ENCODE measurements at regions not wholly inside any gene's neighbourhood (a gene's known extent, or its start where the extent isn't known, plus 50 kb on each side); places are given as distances from the start of the nearest gene placed in this dataset.

- Histone ChIP-seq H3K4me1 (ENCODE audit: control insufficient read depth in 3 of 3, insufficient read depth in 2 of 3, low read depth in 1 of 3, low read length in 2 of 3) (no peaks in the 10 kb centered on the region), H3K9me3 (ENCODE audit: control insufficient read depth in 2 of 2, insufficient read depth in 1 of 2, low read depth in 1 of 2, low read length in 1 of 2) (no peaks in the 10 kb centered on the region), H3K36me3 (ENCODE audit: control insufficient read depth in 3 of 3, insufficient read depth in 2 of 3, low read depth in 1 of 3, low read length in 3 of 3) (no peaks in the 10 kb centered on the region), H3K4me3 (ENCODE audit: low read depth in 1 of 3, low read length in 3 of 3) (no peak overlapping the region), H3K27ac (ENCODE audit: low read depth in 1 of 3, low read length in 2 of 3) (no peak overlapping the region), H3K27me3 (ENCODE audit: control insufficient read depth in 3 of 3, insufficient read depth in 3 of 3, low read length in 3 of 3) (no peaks in the 10 kb centered on the region)
- 69 to 81% (median 80%) methylated on average over 4 of the region's 4 CpGs for WGBS, 3 donors
- DNase-seq: no peak
- FAIRE-seq: no peak
These were observed 213.8 kb downstream of the IRX1 start for GRCh38 chr5:3809455-3809854.

DNA sequence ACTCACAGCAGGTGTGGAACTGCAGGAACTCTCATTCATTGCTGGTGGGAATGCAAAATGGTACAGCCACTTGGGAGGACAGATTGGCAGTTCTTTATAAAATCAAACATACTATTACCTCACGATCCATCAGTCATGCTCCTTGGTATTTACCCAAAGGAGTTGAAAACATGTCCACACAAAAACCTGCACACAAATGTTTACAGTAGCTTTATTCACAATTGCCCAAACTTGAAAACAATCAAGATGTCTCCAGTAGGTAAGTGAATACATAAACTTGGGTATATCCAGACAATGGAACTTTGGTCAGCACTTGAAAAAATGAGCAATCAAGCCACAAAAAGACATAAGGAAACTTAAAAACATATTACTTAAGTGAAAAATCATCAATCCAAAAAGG lies 215.5 kb downstream of the IRX1 start:
- no peak overlapping the region for H3K4me3 ChIP-seq (ENCODE audit: low read depth in 1 of 3, low read length in 3 of 3)
- H3K27ac ChIP-seq (ENCODE audit: low read depth in 1 of 3, low read length in 2 of 3): no peak overlapping the region
- 82 to 94% (median 84%) methylated on average over 1 of the region's 1 CpG for WGBS, 3 donors
- H3K4me1 ChIP-seq (ENCODE audit: control insufficient read depth in 3 of 3, insufficient read depth in 2 of 3, low read depth in 1 of 3, low read length in 2 of 3): no peaks in the 10 kb centered on the region
- no peaks in the 10 kb centered on the region for H3K36me3 ChIP-seq (ENCODE audit: control insufficient read depth in 3 of 3, insufficient read depth in 2 of 3, low read depth in 1 of 3, low read length in 3 of 3)
- no peak for DNase-seq
- no peak for FAIRE-seq
- H3K9me3 ChIP-seq (ENCODE audit: control insufficient read depth in 2 of 2, insufficient read depth in 1 of 2, low read depth in 1 of 2, low read length in 1 of 2): no peaks in the 10 kb centered on the region
- no peaks in the 10 kb centered on the region for H3K27me3 ChIP-seq (ENCODE audit: control insufficient read depth in 3 of 3, insufficient read depth in 3 of 3, low read length in 3 of 3)

- H3K27me3 ChIP-seq (ENCODE audit: control insufficient read depth in 3 of 3, insufficient read depth in 3 of 3, low read length in 3 of 3): no peaks in the 10 kb centered on the region
- WGBS, 3 donors: 58 to 73% (median 72%) methylated on average over 6 of the region's 6 CpGs
- DNase-seq (no peak), FAIRE-seq (no peak)
- no peak overlapping the region for H3K27ac ChIP-seq (ENCODE audit: low read depth in 1 of 3, low read length in 2 of 3)
- no peaks in the 10 kb centered on the region for H3K9me3 ChIP-seq (ENCODE audit: control insufficient read depth in 2 of 2, insufficient read depth in 1 of 2, low read depth in 1 of 2, low read length in 1 of 2)
- no peaks in the 10 kb centered on the region for H3K36me3 ChIP-seq (ENCODE audit: control insufficient read depth in 3 of 3, insufficient read depth in 2 of 3, low read depth in 1 of 3, low read length in 3 of 3)
- H3K4me3 ChIP-seq (ENCODE audit: low read depth in 1 of 3, low read length in 3 of 3): no peak overlapping the region
- H3K4me1 ChIP-seq (ENCODE audit: control insufficient read depth in 3 of 3, insufficient read depth in 2 of 3, low read depth in 1 of 3, low read length in 2 of 3): no peaks in the 10 kb centered on the region
These were observed 223.0 kb downstream of the IRX1 start for GRCh38 chr5:3818624-3819023.

DNA sequence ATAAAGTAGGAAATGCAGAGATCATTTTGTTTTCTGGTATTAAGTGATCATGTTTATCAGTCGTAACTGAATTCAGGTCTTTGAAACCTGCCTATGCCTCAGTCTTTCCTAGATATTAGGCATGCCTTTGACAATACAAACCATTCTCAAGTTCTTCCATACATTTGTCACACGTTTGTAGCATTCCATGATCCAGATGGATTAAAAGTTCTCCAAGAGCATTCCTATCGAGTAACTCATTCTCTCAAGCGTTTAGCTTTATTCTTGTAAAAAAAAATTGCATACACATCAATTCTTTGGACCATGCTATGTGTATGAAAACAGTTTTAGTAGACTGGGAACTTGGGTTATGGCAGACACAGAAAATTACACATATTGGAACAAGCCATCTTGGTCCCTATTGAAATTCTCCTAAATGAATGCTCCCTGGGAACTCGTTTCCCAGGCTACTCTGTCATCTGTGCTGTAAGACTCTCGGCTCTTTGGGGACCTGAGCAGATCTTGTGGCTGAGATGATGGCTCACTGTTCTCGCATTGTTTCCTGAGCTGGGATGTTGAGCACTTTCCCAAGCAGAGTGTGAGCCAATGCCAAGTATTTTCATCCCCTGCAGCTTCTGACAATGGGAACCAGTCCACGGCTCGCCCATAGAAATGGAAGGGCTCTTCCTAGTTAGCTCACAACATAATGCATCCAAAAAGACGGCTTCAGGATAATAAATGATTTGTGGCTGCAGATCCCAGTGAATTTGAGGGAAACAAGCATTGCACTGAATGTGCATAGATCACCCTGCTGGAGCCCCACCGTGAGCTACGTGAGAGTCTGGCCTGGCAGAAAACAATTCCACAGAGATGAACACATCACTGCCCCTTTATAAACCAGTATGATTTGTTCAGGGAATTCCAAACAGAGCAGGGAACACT lies 230.2 kb downstream of the IRX1 start:
- FAIRE-seq (no peak), DNase-seq (no peak)
- Histone ChIP-seq H3K4me3 (ENCODE audit: low read depth in 1 of 3, low read length in 3 of 3) (no peak overlapping the region), H3K36me3 (ENCODE audit: control insufficient read depth in 3 of 3, insufficient read depth in 2 of 3, low read depth in 1 of 3, low read length in 3 of 3) (no peaks in the 10 kb centered on the region), H3K4me1 (ENCODE audit: control insufficient read depth in 3 of 3, insufficient read depth in 2 of 3, low read depth in 1 of 3, low read length in 2 of 3) (no peaks in the 10 kb centered on the region), H3K27ac (ENCODE audit: low read depth in 1 of 3, low read length in 2 of 3) (no peak overlapping the region), H3K27me3 (ENCODE audit: control insufficient read depth in 3 of 3, insufficient read depth in 3 of 3, low read length in 3 of 3) (peaks cover 0 to 3% (median 0%) of the 10 kb centered on the region in 3 donors), H3K9me3 (ENCODE audit: control insufficient read depth in 2 of 2, insufficient read depth in 1 of 2, low read depth in 1 of 2, low read length in 1 of 2) (no peaks in the 10 kb centered on the region)
- WGBS, 3 donors: 53 to 68% (median 65%) methylated on average over 12 of the region's 12 CpGs

GRCh38 chr5:3827624-3828023 lies 232.0 kb downstream of the IRX1 start:
- DNase-seq (no peak), FAIRE-seq (no peak)

GRCh38 chr5:3828761-3829160 lies 233.1 kb downstream of the IRX1 start:
- Histone ChIP-seq H3K4me3 (ENCODE audit: low read depth in 1 of 3, low read length in 3 of 3) (no peak overlapping the region), H3K27me3 (ENCODE audit: control insufficient read depth in 3 of 3, insufficient read depth in 3 of 3, low read length in 3 of 3) (peaks cover 0 to 3% (median 0%) of the 10 kb centered on the region in 3 donors), H3K9me3 (ENCODE audit: control insufficient read depth in 2 of 2, insufficient read depth in 1 of 2, low read depth in 1 of 2, low read length in 1 of 2) (no peaks in the 10 kb centered on the region), H3K36me3 (ENCODE audit: control insufficient read depth in 3 of 3, insufficient read depth in 2 of 3, low read depth in 1 of 3, low read length in 3 of 3) (no peaks in the 10 kb centered on the region), H3K27ac (ENCODE audit: low read depth in 1 of 3, low read length in 2 of 3) (no peak overlapping the region), H3K4me1 (ENCODE audit: control insufficient read depth in 3 of 3, insufficient read depth in 2 of 3, low read depth in 1 of 3, low read length in 2 of 3) (no peaks in the 10 kb centered on the region)
- DNase-seq (no peak), FAIRE-seq (no peak)
- 84 to 85% (median 84%) methylated on average over 4 of the region's 4 CpGs for WGBS, 3 donors

More at GRCh38 chr5:3827624-3828023, 232.0 kb downstream of the IRX1 start:
- 5 to 25% (median 9%) methylated on average over 8 of the region's 8 CpGs for WGBS, 3 donors
- H3K27ac ChIP-seq (ENCODE audit: low read depth in 1 of 3, low read length in 2 of 3): no peak overlapping the region
- H3K9me3 ChIP-seq (ENCODE audit: control insufficient read depth in 2 of 2, insufficient read depth in 1 of 2, low read depth in 1 of 2, low read length in 1 of 2): no peaks in the 10 kb centered on the region
- H3K4me3 ChIP-seq (ENCODE audit: low read depth in 1 of 3, low read length in 3 of 3): no peak overlapping the region
- no peaks in the 10 kb centered on the region for H3K4me1 ChIP-seq (ENCODE audit: control insufficient read depth in 3 of 3, insufficient read depth in 2 of 3, low read depth in 1 of 3, low read length in 2 of 3)
- H3K36me3 ChIP-seq (ENCODE audit: control insufficient read depth in 3 of 3, insufficient read depth in 2 of 3, low read depth in 1 of 3, low read length in 3 of 3): no peaks in the 10 kb centered on the region
- H3K27me3 ChIP-seq (ENCODE audit: control insufficient read depth in 3 of 3, insufficient read depth in 3 of 3, low read length in 3 of 3): peaks cover 0 to 3% (median 0%) of the 10 kb centered on the region in 3 donors

GRCh38 chr5:3833566-3833965 lies 237.9 kb downstream of the IRX1 start:
- H3K27ac ChIP-seq (ENCODE audit: low read depth in 1 of 3, low read length in 2 of 3): no peak overlapping the region
- WGBS, 3 donors: 75 to 79% (median 77%) methylated on average over 3 of the region's 3 CpGs
- no peaks in the 10 kb centered on the region for H3K36me3 ChIP-seq (ENCODE audit: control insufficient read depth in 3 of 3, insufficient read depth in 2 of 3, low read depth in 1 of 3, low read length in 3 of 3)
- H3K27me3 ChIP-seq (ENCODE audit: control insufficient read depth in 3 of 3, insufficient read depth in 3 of 3, low read length in 3 of 3): no peaks in the 10 kb centered on the region
- DNase-seq (no peak), FAIRE-seq (no peak)
- H3K4me1 ChIP-seq (ENCODE audit: control insufficient read depth in 3 of 3, insufficient read depth in 2 of 3, low read depth in 1 of 3, low read length in 2 of 3): no peaks in the 10 kb centered on the region
- no peaks in the 10 kb centered on the region for H3K9me3 ChIP-seq (ENCODE audit: control insufficient read depth in 2 of 2, insufficient read depth in 1 of 2, low read depth in 1 of 2, low read length in 1 of 2)
- H3K4me3 ChIP-seq (ENCODE audit: low read depth in 1 of 3, low read length in 3 of 3): no peak overlapping the region

DNA sequence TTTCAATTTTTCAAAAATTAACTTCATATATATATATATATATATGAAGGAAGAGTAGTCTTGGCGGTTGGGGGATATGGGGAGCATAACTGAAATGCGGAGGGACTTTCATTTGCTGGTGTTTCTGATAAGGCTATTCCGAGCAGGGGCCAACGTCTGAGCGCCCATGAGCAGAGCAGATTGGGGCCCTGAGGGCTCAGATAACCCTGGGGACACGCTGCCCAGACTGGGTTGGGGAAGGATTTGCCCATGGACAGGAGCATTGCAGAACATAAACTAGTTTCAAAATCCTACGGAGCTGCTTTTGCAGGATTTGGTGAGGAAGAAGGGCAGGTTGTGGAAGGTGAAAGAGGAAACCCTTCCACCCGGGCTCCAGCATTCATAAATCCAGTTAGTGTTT lies 240.2 kb downstream of the IRX1 start:
- no peaks in the 10 kb centered on the region for H3K9me3 ChIP-seq (ENCODE audit: control insufficient read depth in 2 of 2, insufficient read depth in 1 of 2, low read depth in 1 of 2, low read length in 1 of 2)
- FAIRE-seq: no peak
- no peaks in the 10 kb centered on the region for H3K36me3 ChIP-seq (ENCODE audit: control insufficient read depth in 3 of 3, insufficient read depth in 2 of 3, low read depth in 1 of 3, low read length in 3 of 3)
- no peak overlapping the region for H3K27ac ChIP-seq (ENCODE audit: low read depth in 1 of 3, low read length in 2 of 3)
- no peak for DNase-seq
- H3K27me3 ChIP-seq (ENCODE audit: control insufficient read depth in 3 of 3, insufficient read depth in 3 of 3, low read length in 3 of 3): no peaks in the 10 kb centered on the region
- no peaks in the 10 kb centered on the region for H3K4me1 ChIP-seq (ENCODE audit: control insufficient read depth in 3 of 3, insufficient read depth in 2 of 3, low read depth in 1 of 3, low read length in 2 of 3)
- H3K4me3 ChIP-seq (ENCODE audit: low read depth in 1 of 3, low read length in 3 of 3): no peak overlapping the region
- 43 to 53% (median 43%) methylated on average over 8 of the region's 8 CpGs for WGBS, 3 donors

DNA sequence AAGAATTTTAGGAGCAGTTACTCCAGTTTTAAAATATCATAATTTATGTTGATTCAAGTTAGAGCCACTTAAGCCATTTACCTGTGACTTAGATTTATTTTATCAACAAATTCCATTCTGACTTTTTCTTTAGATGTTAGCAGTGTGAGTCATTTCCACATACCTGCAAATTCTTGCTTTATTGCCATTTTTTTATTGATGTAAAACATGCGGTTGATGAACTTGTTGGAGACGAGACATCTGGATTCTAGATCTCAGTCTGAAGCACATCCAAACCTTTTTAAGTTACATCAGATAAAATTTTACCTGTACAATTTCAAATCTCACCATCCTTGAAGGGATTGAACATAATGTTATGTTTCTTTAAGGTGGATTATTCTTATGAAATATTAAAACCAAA lies 240.9 kb downstream of the IRX1 start:
- H3K4me1 ChIP-seq (ENCODE audit: control insufficient read depth in 3 of 3, insufficient read depth in 2 of 3, low read depth in 1 of 3, low read length in 2 of 3): no peaks in the 10 kb centered on the region
- FAIRE-seq: no peak
- 39 to 62% (median 58%) methylated on average over 2 of the region's 2 CpGs for WGBS, 3 donors

More for the DNA sequence above, 240.9 kb downstream of the IRX1 start:
- Histone ChIP-seq H3K4me3 (ENCODE audit: low read depth in 1 of 3, low read length in 3 of 3) (no peak overlapping the region), H3K36me3 (ENCODE audit: control insufficient read depth in 3 of 3, insufficient read depth in 2 of 3, low read depth in 1 of 3, low read length in 3 of 3) (no peaks in the 10 kb centered on the region), H3K9me3 (ENCODE audit: control insufficient read depth in 2 of 2, insufficient read depth in 1 of 2, low read depth in 1 of 2, low read length in 1 of 2) (no peaks in the 10 kb centered on the region), H3K27me3 (ENCODE audit: control insufficient read depth in 3 of 3, insufficient read depth in 3 of 3, low read length in 3 of 3) (no peaks in the 10 kb centered on the region), H3K27ac (ENCODE audit: low read depth in 1 of 3, low read length in 2 of 3) (no peak overlapping the region)
- DNase-seq: no peak

All from small intestine (tissue), 7 donors.